Limb (tissue), 2 donors: ENCODE measurements at regions not wholly inside any gene's neighbourhood (a gene's known extent, or its start where the extent isn't known, plus 50 kb on each side); places are given as distances from the start of the nearest gene placed in this dataset.
A peak's percentile ranks its signal among the peaks of the same experiment; 100 is the strongest.

Source experiments
- DNase-seq, 2 donors: peaks; one replicate each; pipeline ENCODE4 v3.0.0-alpha.2; 2016; ENCODE audit errors: extremely low spot score in 2 of 2

GRCh38 chr2:217252181-217252580 is 392.3 kb upstream of the TNP1 start:
- DNase-seq, result no peak

GRCh38 chr2:217250013-217250524 is 390.2 kb upstream of the TNP1 start:
- DNase-seq, result peak; percentile 73 to 86

- DNase-seq, result peak in 1 of 2 donors; percentile 42
These were observed 389.5 kb upstream of the TNP1 start for GRCh38 chr2:217249121-217250012.

- peak; percentile 91 to 96 for DNase-seq
These were observed 388.6 kb upstream of the TNP1 start for GRCh38 chr2:217248312-217248935.

GRCh38 chr2:217247476-217247875 is 387.6 kb upstream of the TNP1 start:
- DNase-seq, result no peak

GRCh38 chr2:217246108-217246507 is 386.2 kb upstream of the TNP1 start:
- DNase-seq, result no peak

GRCh38 chr2:217244815-217245214 is 385.0 kb upstream of the TNP1 start:
- DNase-seq, result no peak

- DNase-seq, result no peak
These were observed 383.1 kb upstream of the TNP1 start for GRCh38 chr2:217242947-217243346.

GRCh38 chr2:217231724-217232123 is 371.9 kb upstream of the TNP1 start:
- no peak for DNase-seq

- no peak for DNase-seq
These were observed 371.3 kb upstream of the TNP1 start for GRCh38 chr2:217231212-217231611.

GRCh38 chr2:217228732-217229131 is 368.9 kb upstream of the TNP1 start:
- DNase-seq, result no peak

GRCh38 chr2:217227794-217228193 is 367.9 kb upstream of the TNP1 start:
- no peak for DNase-seq

- DNase-seq, result no peak
These were observed 365.7 kb upstream of the TNP1 start for GRCh38 chr2:217225596-217225995.

GRCh38 chr2:217223222-217223930 is 363.5 kb upstream of the TNP1 start:
- DNase-seq, result no peak

GRCh38 chr2:217222309-217222910 is 362.5 kb upstream of the TNP1 start:
- DNase-seq, result no peak

- peak in 1 of 2 donors; percentile 29 for DNase-seq
These were observed 360.6 kb upstream of the TNP1 start for GRCh38 chr2:217220228-217221013.

- no peak for DNase-seq
These were observed 359.3 kb upstream of the TNP1 start for GRCh38 chr2:217219164-217219520.

GRCh38 chr2:217218269-217219163 is 358.7 kb upstream of the TNP1 start:
- no peak for DNase-seq

GRCh38 chr2:217216982-217217381 is 357.1 kb upstream of the TNP1 start:
- DNase-seq, result no peak

GRCh38 chr2:217216316-217216715 is 356.5 kb upstream of the TNP1 start:
- DNase-seq, result no peak
